Muscle of leg (tissue), 3 donors: ENCODE measurements at regions not wholly inside any gene's neighbourhood (a gene's known extent, or its start where the extent isn't known, plus 50 kb on each side); places are given as distances from the start of the nearest gene placed in this dataset.
"Not testable (repeated sequence)": the region's sequence is repeated elsewhere in the genome, so short reads cannot be mapped to it uniquely, and the experiment has no call there.

Source experiments
- DNase-seq: peaks from one replicate; pipeline ENCODE4 v3.0.0; 2013
- H3K27ac ChIP-seq: one replicate; pipeline ENCODE4 v1.5.1; 2013; ENCODE audit warnings: mild to moderate bottlenecking, low read length, control low read depth
- H3K27me3 ChIP-seq: one replicate; pipeline ENCODE4 v1.6.1; 2013; ENCODE audit warnings: low read length; ENCODE audit not compliant: control insufficient read depth, insufficient read depth
- H3K36me3 ChIP-seq: one replicate; pipeline ENCODE4 v1.6.1; 2013; ENCODE audit warnings: low read length; ENCODE audit not compliant: control insufficient read depth, insufficient read depth
- H3K4me1 ChIP-seq: one replicate; pipeline ENCODE4 v1.6.1; 2013; ENCODE audit warnings: low read length; ENCODE audit not compliant: control insufficient read depth, insufficient read depth
- H3K4me3 ChIP-seq: one replicate; pipeline ENCODE4 v1.5.1; 2013; ENCODE audit warnings: low read length, control low read depth
- H3K9me3 ChIP-seq: replicated peaks from 2 replicates; pipeline ENCODE4 v1.6.1; 2013; ENCODE audit warnings: low read depth, low read length; ENCODE audit not compliant: control insufficient read depth
- WGBS: methylation state at CpG from one replicate; pipeline ENCODE4 v1.1.5; 2013; ENCODE audit warnings: missing lambda C conversion rate; ENCODE audit not compliant: insufficient coverage; 5-methylcytosine and 5-hydroxymethylcytosine counted together

GRCh38 chr7:138359870-138360559 lies 100.0 kb upstream of the TRIM24 start:
- no peaks in the 10 kb centered on the region for H3K4me1 ChIP-seq
- DNase-seq: no peak
- 66% methylated on average over 2 of the region's 6 CpGs for WGBS
- no peak overlapping the region for H3K4me3 ChIP-seq
- no peaks in the 10 kb centered on the region for H3K27me3 ChIP-seq
- no peaks in the 10 kb centered on the region for H3K36me3 ChIP-seq
- no peak overlapping the region for H3K27ac ChIP-seq
- no peaks in the 10 kb centered on the region for H3K9me3 ChIP-seq

GRCh38 chr7:138363721-138364120 lies 96.3 kb upstream of the TRIM24 start:
- Histone ChIP-seq H3K36me3 (no peaks in the 10 kb centered on the region), H3K4me1 (no peaks in the 10 kb centered on the region), H3K9me3 (no peaks in the 10 kb centered on the region), H3K27me3 (no peaks in the 10 kb centered on the region), H3K27ac (no peak overlapping the region), H3K4me3 (no peak overlapping the region)
- no CpG with 5 or more reads among the region's 2 CpGs for WGBS
- no peak for DNase-seq

GRCh38 chr7:138366137-138366536 lies 93.9 kb upstream of the TRIM24 start:
- not testable (repeated sequence) for H3K27ac ChIP-seq, H3K4me1 ChIP-seq, H3K27me3 ChIP-seq, H3K36me3 ChIP-seq, H3K4me3 ChIP-seq, DNase-seq
- WGBS: 83% methylated on average over 2 of the region's 2 CpGs
- peaks cover 13% of the 10 kb centered on the region for H3K9me3 ChIP-seq

GRCh38 chr7:138366676-138367075 lies 93.4 kb upstream of the TRIM24 start:
- peaks cover 15% of the 10 kb centered on the region for H3K9me3 ChIP-seq
- not testable (repeated sequence) for DNase-seq, H3K4me3 ChIP-seq, H3K27ac ChIP-seq, H3K27me3 ChIP-seq, H3K4me1 ChIP-seq, H3K36me3 ChIP-seq
- 81% methylated on average over 2 of the region's 4 CpGs for WGBS

GRCh38 chr7:138369797-138370196 lies 90.3 kb upstream of the TRIM24 start:
- Histone ChIP-seq H3K27ac (no peak overlapping the region), H3K27me3 (no peaks in the 10 kb centered on the region), H3K4me1 (no peaks in the 10 kb centered on the region), H3K4me3 (no peak overlapping the region), H3K9me3 (peaks cover 15% of the 10 kb centered on the region), H3K36me3 (no peaks in the 10 kb centered on the region)
- DNase-seq: no peak
- no CpG with 5 or more reads among the region's 1 CpG for WGBS

- no peaks in the 10 kb centered on the region for H3K27me3 ChIP-seq
- peaks cover 15% of the 10 kb centered on the region for H3K9me3 ChIP-seq
- H3K36me3 ChIP-seq: no peaks in the 10 kb centered on the region
- no peak for DNase-seq
- no peak overlapping the region for H3K4me3 ChIP-seq
- WGBS: 100% methylated on average over 1 of the region's 2 CpGs
- no peak overlapping the region for H3K27ac ChIP-seq
- H3K4me1 ChIP-seq: no peaks in the 10 kb centered on the region
Observed at GRCh38 chr7:138370956-138371355, 89.1 kb upstream of the TRIM24 start.

GRCh38 chr7:138374119-138374693 lies 85.9 kb upstream of the TRIM24 start:
- WGBS: no CpG with 5 or more reads among the region's 3 CpGs

GRCh38 chr7:138377306-138377705 lies 82.8 kb upstream of the TRIM24 start:
- H3K9me3 ChIP-seq: no peaks in the 10 kb centered on the region
- H3K4me3 ChIP-seq: no peak overlapping the region
- no peak for DNase-seq
- no peaks in the 10 kb centered on the region for H3K4me1 ChIP-seq
- no peaks in the 10 kb centered on the region for H3K27me3 ChIP-seq
- no peak overlapping the region for H3K27ac ChIP-seq
- WGBS: no CpG with 5 or more reads among the region's 2 CpGs
- no peaks in the 10 kb centered on the region for H3K36me3 ChIP-seq

More at GRCh38 chr7:138374119-138374693, 85.9 kb upstream of the TRIM24 start:
- Histone ChIP-seq H3K4me1 (no peaks in the 10 kb centered on the region), H3K27ac (no peak overlapping the region), H3K36me3 (no peaks in the 10 kb centered on the region), H3K27me3 (no peaks in the 10 kb centered on the region), H3K4me3 (no peak overlapping the region), H3K9me3 (peaks cover 15% of the 10 kb centered on the region)
- DNase-seq: no peak

- H3K36me3 ChIP-seq: no peaks in the 10 kb centered on the region
- no peaks in the 10 kb centered on the region for H3K4me1 ChIP-seq
- H3K9me3 ChIP-seq: no peaks in the 10 kb centered on the region
- WGBS: 80% methylated on average over 3 of the region's 19 CpGs
- no peak for DNase-seq
- no peak overlapping the region for H3K27ac ChIP-seq
- no peaks in the 10 kb centered on the region for H3K27me3 ChIP-seq
- H3K4me3 ChIP-seq: no peak overlapping the region
Observed at GRCh38 chr7:138378741-138379559, 81.1 kb upstream of the TRIM24 start.

GRCh38 chr7:138382862-138383565 lies 77.0 kb upstream of the TRIM24 start:
- Histone ChIP-seq H3K27ac (no peak overlapping the region), H3K4me1 (no peaks in the 10 kb centered on the region), H3K36me3 (no peaks in the 10 kb centered on the region), H3K4me3 (no peak overlapping the region), H3K27me3 (no peaks in the 10 kb centered on the region), H3K9me3 (no peaks in the 10 kb centered on the region)
- WGBS: no CpG with 5 or more reads among the region's 2 CpGs
- peak; percentile 65 for DNase-seq
